ENCODE measurements at regions not wholly inside any gene's neighbourhood (a gene's known extent, or its start where the extent isn't known, plus 50 kb on each side); places are given as distances from the start of the nearest gene placed in this dataset.

DNA sequence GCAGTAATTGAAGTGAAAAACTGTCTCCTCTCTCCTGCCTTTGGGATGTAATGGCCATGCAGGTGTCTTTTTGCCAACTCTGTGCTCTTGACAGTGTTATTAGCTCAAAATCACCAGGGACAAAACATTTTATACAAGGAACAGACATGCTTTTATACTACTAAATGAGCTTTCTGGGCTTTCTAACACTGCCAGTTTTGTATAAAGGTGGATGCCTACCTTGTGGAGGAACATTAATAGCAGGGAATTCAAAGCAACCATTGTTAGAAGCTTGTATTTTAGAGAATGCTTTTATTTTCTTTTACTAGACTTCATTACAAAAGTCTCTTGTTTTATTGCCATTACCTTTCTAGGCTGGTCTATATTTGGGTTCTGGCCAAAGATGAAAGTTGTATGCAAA is 54.7 kb upstream of the ARSJ start:
- DNase-seq: no peak
- intact Hi-C loops (cut with micrococcal nuclease; ENCODE audit: unreplicated experiment): no loop called here
- H3K27ac Mint-ChIP-seq (ENCODE audit: unreplicated experiment): no peak overlapping the region
- no TSS peak for BruUV-seq (replicated peaks)
- H3K36me3 Mint-ChIP-seq (ENCODE audit: insufficient read depth, unreplicated experiment): peaks cover 7% of the 10 kb centered on the region
- H3K9me3 Mint-ChIP-seq (ENCODE audit: low read depth, unreplicated experiment): no peaks in the 10 kb centered on the region
- H3K4me3 Mint-ChIP-seq (ENCODE audit: low read depth, unreplicated experiment): no peak overlapping the region
- H3K4me1 Mint-ChIP-seq (ENCODE audit: low read depth, unreplicated experiment): peaks cover 36% of the 10 kb centered on the region
- CTCF ChIA-PET: interaction anchor here (0.6 to 0.7 kb wide), 2 partner anchors 76 to 301 kb away, joined by 3 to 7 read pairs; no protein-coding TSS in a partner anchor
- TF ChIP-seq, protein P1, sequence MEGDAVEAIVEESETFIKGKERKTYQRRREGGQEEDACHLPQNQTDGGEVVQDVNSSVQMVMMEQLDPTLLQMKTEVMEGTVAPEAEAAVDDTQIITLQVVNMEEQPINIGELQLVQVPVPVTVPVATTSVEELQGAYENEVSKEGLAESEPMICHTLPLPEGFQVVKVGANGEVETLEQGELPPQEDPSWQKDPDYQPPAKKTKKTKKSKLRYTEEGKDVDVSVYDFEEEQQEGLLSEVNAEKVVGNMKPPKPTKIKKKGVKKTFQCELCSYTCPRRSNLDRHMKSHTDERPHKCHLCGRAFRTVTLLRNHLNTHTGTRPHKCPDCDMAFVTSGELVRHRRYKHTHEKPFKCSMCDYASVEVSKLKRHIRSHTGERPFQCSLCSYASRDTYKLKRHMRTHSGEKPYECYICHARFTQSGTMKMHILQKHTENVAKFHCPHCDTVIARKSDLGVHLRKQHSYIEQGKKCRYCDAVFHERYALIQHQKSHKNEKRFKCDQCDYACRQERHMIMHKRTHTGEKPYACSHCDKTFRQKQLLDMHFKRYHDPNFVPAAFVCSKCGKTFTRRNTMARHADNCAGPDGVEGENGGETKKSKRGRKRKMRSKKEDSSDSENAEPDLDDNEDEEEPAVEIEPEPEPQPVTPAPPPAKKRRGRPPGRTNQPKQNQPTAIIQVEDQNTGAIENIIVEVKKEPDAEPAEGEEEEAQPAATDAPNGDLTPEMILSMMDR (IDR thresholded peaks at IDR 0.05; ENCODE audit: unreplicated experiment): no peak
- H3K27me3 Mint-ChIP-seq (ENCODE audit: unreplicated experiment): no peaks in the 10 kb centered on the region

DNA sequence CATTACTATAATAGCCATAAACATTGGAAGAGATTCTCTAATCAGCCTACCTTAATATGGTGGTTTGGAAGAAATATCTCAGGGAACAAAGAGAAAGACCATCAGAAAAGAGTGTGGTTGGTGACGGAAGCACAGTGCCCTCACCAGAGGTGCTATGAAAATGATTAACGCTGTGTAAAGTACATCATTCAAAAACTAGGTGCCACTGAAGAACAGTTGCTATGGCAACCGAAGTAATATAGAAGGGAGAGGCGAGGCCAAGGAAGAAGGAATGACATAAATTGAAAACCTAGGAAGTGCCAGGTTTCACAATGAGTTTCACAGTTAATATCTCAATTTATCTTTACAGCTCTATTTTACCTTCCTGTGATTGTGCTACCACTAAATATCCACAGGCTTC is 57.0 kb upstream of the ARSJ start:
- intact Hi-C loops (cut with micrococcal nuclease; ENCODE audit: unreplicated experiment): no loop called here
- DNase-seq: peak; percentile 45
- CTCF ChIA-PET: no interaction called here
- no TSS peak for BruUV-seq (replicated peaks)
- Mint-ChIP-seq H3K4me3 (ENCODE audit: low read depth, unreplicated experiment) (peak overlapping the region; percentile 15), H3K36me3 (ENCODE audit: insufficient read depth, unreplicated experiment) (peaks cover 7% of the 10 kb centered on the region), H3K27me3 (ENCODE audit: unreplicated experiment) (no peaks in the 10 kb centered on the region), H3K9me3 (ENCODE audit: low read depth, unreplicated experiment) (no peaks in the 10 kb centered on the region), H3K4me1 (ENCODE audit: low read depth, unreplicated experiment) (peaks cover 45% of the 10 kb centered on the region), H3K27ac (ENCODE audit: unreplicated experiment) (peak overlapping the region; percentile 78)
- TF ChIP-seq, protein P1 (IDR thresholded peaks at IDR 0.05; ENCODE audit: unreplicated experiment): no peak

DNA sequence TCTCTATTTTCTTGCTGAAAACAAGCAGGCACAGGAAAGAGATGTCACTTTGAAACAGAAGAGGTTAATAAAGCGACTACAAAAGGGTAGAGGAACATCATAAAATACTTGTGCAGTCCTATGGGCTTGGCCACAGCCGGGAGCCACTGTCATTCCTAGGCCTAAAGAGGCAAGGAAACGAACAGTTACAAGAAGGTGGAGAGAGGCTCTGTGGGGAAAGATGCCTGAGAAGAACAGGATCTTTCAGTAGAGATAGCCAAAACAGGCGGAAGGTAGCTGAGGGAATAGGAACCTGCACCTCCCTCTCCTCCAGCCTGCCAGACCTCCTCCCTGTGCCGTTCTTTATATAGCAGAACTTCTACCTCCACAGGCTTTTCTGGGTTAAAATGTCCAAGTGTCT is 57.4 kb upstream of the ARSJ start:
- CTCF ChIA-PET: no interaction called here
- no peak for DNase-seq

DNA sequence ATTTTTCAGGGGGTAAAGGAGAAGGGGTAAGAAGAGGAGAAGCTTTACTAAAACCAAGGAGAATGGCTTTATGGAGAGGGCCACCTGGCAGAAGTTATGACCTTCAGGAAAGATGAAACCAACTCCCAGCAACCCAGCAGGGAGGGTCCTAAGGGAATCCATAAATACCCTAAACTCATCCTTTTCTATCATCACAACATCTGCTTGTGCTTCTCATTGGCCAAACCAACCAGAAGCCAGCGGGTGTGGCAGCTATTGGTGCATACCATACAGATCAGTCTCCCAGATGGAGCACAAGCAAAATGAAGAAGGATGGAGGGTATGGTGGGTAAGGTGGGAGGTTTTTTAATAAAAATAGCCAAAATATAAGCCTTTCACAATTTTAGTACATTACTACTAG is 58.5 kb upstream of the ARSJ start:
- CTCF ChIA-PET: no interaction called here
- no peak for DNase-seq
- intact Hi-C loops (cut with micrococcal nuclease; ENCODE audit: unreplicated experiment): no loop called here
- H3K27me3 Mint-ChIP-seq (ENCODE audit: unreplicated experiment): no peaks in the 10 kb centered on the region
- peak overlapping the region; percentile 78 for H3K27ac Mint-ChIP-seq (ENCODE audit: unreplicated experiment)
- no peak overlapping the region for H3K4me3 Mint-ChIP-seq (ENCODE audit: low read depth, unreplicated experiment)
- no TSS peak for BruUV-seq (replicated peaks)
- TF ChIP-seq, protein P1 (IDR thresholded peaks at IDR 0.05; ENCODE audit: unreplicated experiment): no peak
- peaks cover 7% of the 10 kb centered on the region for H3K36me3 Mint-ChIP-seq (ENCODE audit: insufficient read depth, unreplicated experiment)
- H3K9me3 Mint-ChIP-seq (ENCODE audit: low read depth, unreplicated experiment): peaks cover 5% of the 10 kb centered on the region
- peaks cover 45% of the 10 kb centered on the region for H3K4me1 Mint-ChIP-seq (ENCODE audit: low read depth, unreplicated experiment)

More for the DNA sequence above, 57.4 kb upstream of the ARSJ start:
- BruUV-seq (replicated peaks): no TSS peak
- H3K36me3 Mint-ChIP-seq (ENCODE audit: insufficient read depth, unreplicated experiment): peaks cover 7% of the 10 kb centered on the region
- H3K4me1 Mint-ChIP-seq (ENCODE audit: low read depth, unreplicated experiment): peaks cover 45% of the 10 kb centered on the region
- intact Hi-C loops (cut with micrococcal nuclease; ENCODE audit: unreplicated experiment): no loop called here
- TF ChIP-seq, protein P1 (IDR thresholded peaks at IDR 0.05; ENCODE audit: unreplicated experiment): no peak
- peak overlapping the region; percentile 15 for H3K4me3 Mint-ChIP-seq (ENCODE audit: low read depth, unreplicated experiment)
- no peaks in the 10 kb centered on the region for H3K27me3 Mint-ChIP-seq (ENCODE audit: unreplicated experiment)
- no peaks in the 10 kb centered on the region for H3K9me3 Mint-ChIP-seq (ENCODE audit: low read depth, unreplicated experiment)
- H3K27ac Mint-ChIP-seq (ENCODE audit: unreplicated experiment): peak overlapping the region; percentile 78

All from Calu3 (cell line).